Ovary (tissue), 7 donors: ENCODE measurements at regions not wholly inside any gene's neighbourhood (a gene's known extent, or its start where the extent isn't known, plus 50 kb on each side); places are given as distances from the start of the nearest gene placed in this dataset.
"Not testable (repeated sequence)": the region's sequence is repeated elsewhere in the genome, so short reads cannot be mapped to it uniquely, and the experiment has no call there.

ENCODE experiments used
- DNase-seq, 5 donors: peaks; one replicate each; pipeline ENCODE4 v3.0.0-alpha.2; 2019 to 2020
- H3K27ac ChIP-seq, 2 donors: fragments of 200-600 bp; one replicate each; pipeline versions ENCODE4 v1.5.1 to v1.8.0; 2019 to 2022
- H3K27me3 ChIP-seq: fragments of 200-600 bp; one replicate; pipeline ENCODE4 v1.8.0; 2022
- H3K36me3 ChIP-seq: fragments of 200-600 bp; sonication (generic); one replicate; pipeline ENCODE4 v1.5.1; 2019
- H3K4me1 ChIP-seq: one replicate; pipeline ENCODE4 v1.8.1; 2013; ENCODE audit warnings: mild to moderate bottlenecking, moderate library complexity; ENCODE audit not compliant: insufficient read depth
- H3K4me3 ChIP-seq: fragments of 200-600 bp; sonication (generic); one replicate; pipeline ENCODE4 v1.5.1; 2017
- H3K9me3 ChIP-seq, 2 donors: fragments of 200-600 bp in 1 of 2; sonication (generic) in 1 of 2; one replicate each; pipeline versions ENCODE4 v1.5.1 to v1.8.1; 2013 to 2019; ENCODE audit warnings: mild to moderate bottlenecking in 1 of 2, moderate library complexity in 1 of 2
- CTCF ChIP-seq, 3 donors: fragments of 450-650 bp in 2 of 3; fragments of 200-600 bp in 1 of 3; IDR thresholded peaks; one replicate each; pipeline versions ENCODE4 v1.5.1 to v1.8.0; 2016 to 2022; ENCODE audit warnings: antibody characterized with exemption in 3 of 3, mild to moderate bottlenecking in 1 of 3
- EP300 ChIP-seq: sonication (generic); formaldehyde crosslinking; IDR thresholded peaks from one replicate; pipeline ENCODE4 v1.6.1; 2017; ENCODE audit warnings: antibody characterized with exemption
- POLR2A ChIP-seq: fragments of 450-650 bp; IDR thresholded peaks from one replicate; pipeline ENCODE4 v1.6.1; 2017; ENCODE audit warnings: antibody characterized with exemption, mild to moderate bottlenecking, moderate library complexity
- WGBS, 3 donors: extraction: QIAGEN DNeasy Blood & Tissue Kit in 1 of 3; methylation state at CpG; one replicate each; pipeline versions ENCODE4 v1.1.5 to v1.1.7; 2013 to 2017; 5-methylcytosine and 5-hydroxymethylcytosine counted together
- intact Hi-C, 4 donors: fragments of 100-400 bp; cut with DNase I; formaldehyde crosslinking; loops; one replicate each; pipeline versions ENCODE4 v1.11.0 to v1.15.1; 2022 to 2023
- donor health status: DM: no; HTN: no; CAD: no; lungs with moderate emphysema.
- donor health status: DM: no; HTN: no; CAD: no.
- donor health status: Bipolar disorder and iron deficiency.
- donor health status: DM: no; HTN: no; CAD: no.
- donor health status: DM: yes; HTN: yes; CAD: no.

- Histone ChIP-seq H3K4me1 (no peaks in the 10 kb centered on the region), H3K9me3 (no peaks in the 10 kb centered on the region), H3K27ac (no peak overlapping the region), H3K36me3 (no peaks in the 10 kb centered on the region), H3K27me3 (no peaks in the 10 kb centered on the region), H3K4me3 (no peak overlapping the region)
- intact Hi-C loops = no loop called here
- WGBS, 3 donors = 57 to 70% (median 66%) methylated on average over 2 of the region's 2 CpGs
- no peak for DNase-seq
- no peak for TF ChIP-seq POLR2A
- TF ChIP-seq EP300 = no peak
- no peak for TF ChIP-seq CTCF (IDR thresholded peaks at IDR 0.05)
These were observed 126.7 kb upstream of the MAGEE2 start for GRCh38 chrX:75911716-75912115.

GRCh38 chrX:75957107-75957610, 172.1 kb upstream of the MAGEE2 start:
- intact Hi-C loops = no loop called here
- no peak for DNase-seq
- no peaks in the 10 kb centered on the region for H3K36me3 ChIP-seq
- no peak overlapping the region for H3K4me3 ChIP-seq
- 44 to 56% (median 48%) methylated on average over 5 of the region's 5 CpGs for WGBS, 3 donors
- H3K4me1 ChIP-seq = no peaks in the 10 kb centered on the region
- H3K9me3 ChIP-seq = no peaks in the 10 kb centered on the region
- no peak for TF ChIP-seq POLR2A
- TF ChIP-seq CTCF (IDR thresholded peaks at IDR 0.05) = no peak
- TF ChIP-seq EP300 = no peak
- H3K27ac ChIP-seq = no peak overlapping the region
- no peaks in the 10 kb centered on the region for H3K27me3 ChIP-seq

- H3K4me1 ChIP-seq, intact Hi-C loops, DNase-seq, H3K27me3 ChIP-seq, H3K9me3 ChIP-seq, H3K4me3 ChIP-seq, H3K27ac ChIP-seq, H3K36me3 ChIP-seq: not testable (repeated sequence)
- WGBS, 3 donors = 80 to 95% (median 92%) methylated on average over 1 of the region's 1 CpG
These were observed 176.3 kb upstream of the MAGEE2 start for GRCh38 chrX:75961321-75961720.

- no peak for DNase-seq
- H3K27ac ChIP-seq = no peak overlapping the region
- TF ChIP-seq POLR2A (no peak), EP300 (no peak), CTCF (IDR thresholded peaks at IDR 0.05) (no peak)
- WGBS, 3 donors = 69 to 76% (median 75%) methylated on average over 7 of the region's 7 CpGs
- no peaks in the 10 kb centered on the region for H3K27me3 ChIP-seq
- no peaks in the 10 kb centered on the region for H3K4me1 ChIP-seq
- no peaks in the 10 kb centered on the region for H3K36me3 ChIP-seq
- no peak overlapping the region for H3K4me3 ChIP-seq
- no peaks in the 10 kb centered on the region for H3K9me3 ChIP-seq
- intact Hi-C loops = no loop called here
These were observed 178.7 kb upstream of the MAGEE2 start for GRCh38 chrX:75963774-75964173.

GRCh38 chrX:75968293-75968692, 183.2 kb upstream of the MAGEE2 start:
- H3K9me3 ChIP-seq = no peaks in the 10 kb centered on the region
- 60 to 76% (median 71%) methylated on average over 5 of the region's 5 CpGs for WGBS, 3 donors

More at GRCh38 chrX:75968293-75968692, 183.2 kb upstream of the MAGEE2 start:
- H3K27ac ChIP-seq = no peak overlapping the region
- H3K27me3 ChIP-seq = no peaks in the 10 kb centered on the region
- intact Hi-C loops = no loop called here
- H3K36me3 ChIP-seq = no peaks in the 10 kb centered on the region
- H3K4me1 ChIP-seq = no peaks in the 10 kb centered on the region
- DNase-seq = no peak
- no peak overlapping the region for H3K4me3 ChIP-seq
- TF ChIP-seq EP300 (no peak), POLR2A (no peak), CTCF (IDR thresholded peaks at IDR 0.05) (no peak)
